A549 (cell line): ENCODE measurements at regions not wholly inside any gene's neighbourhood (a gene's known extent, or its start where the extent isn't known, plus 50 kb on each side); places are given as distances from the start of the nearest gene placed in this dataset.

ENCODE experiments used
- CBX2 ChIP-seq: fragments of 200-600 bp; sonication (generic); IDR thresholded peaks from 2 replicates; pipeline ENCODE4 v1.6.1; 2016; ENCODE audit warnings: low read depth, mild to moderate bottlenecking, borderline replicate concordance
- CEBPB ChIP-seq, 2 experiments: fragments of >200 bp in 1 of 2; sonication (Bioruptor Twin) in 1 of 2; formaldehyde crosslinking in 1 of 2; IDR thresholded peaks; 2 replicates each; pipeline ENCODE4 v1.6.1; 2012 to 2016
- EP300 ChIP-seq, 2 experiments: fragments of >200 bp; sonication (Bioruptor Twin); formaldehyde crosslinking; IDR thresholded peaks; 2 replicates in 1 of 2; 3 replicates in 1 of 2; pipeline ENCODE4 v1.6.1; 2016 to 2017
- JUN ChIP-seq, 2 experiments: fragments of >200 bp; sonication (Bioruptor Twin); formaldehyde crosslinking; IDR thresholded peaks; 2 replicates in 1 of 2; 3 replicates in 1 of 2; pipeline ENCODE4 v1.6.1; 2016 to 2017
- KDM1A ChIP-seq: fragments of 200-600 bp; sonication (generic); IDR thresholded peaks from 2 replicates; pipeline ENCODE4 v1.6.1; 2016; ENCODE audit warnings: low read depth, mild to moderate bottlenecking
- POLR2A ChIP-seq: IDR thresholded peaks from 2 replicates; pipeline ENCODE4 v1.6.1; 2012; ENCODE audit warnings: mild to moderate bottlenecking, low read length
- SMC3 ChIP-seq: fragments of >200 bp; sonication (Bioruptor Twin); formaldehyde crosslinking; IDR thresholded peaks from 3 replicates; pipeline ENCODE4 v1.6.1; 2018; ENCODE audit warnings: inconsistent platforms
- ZFP36 ChIP-seq: fragments of 450-650 bp; IDR thresholded peaks from 2 replicates; pipeline ENCODE4 v1.6.1; 2014; ENCODE audit warnings: borderline replicate concordance; ENCODE audit not compliant: partially characterized antibody
- TF ChIP-seq, protein P1 (sequence below): fragments of >200 bp; sonication (Bioruptor Twin); formaldehyde crosslinking; IDR thresholded peaks from 3 replicates; pipeline ENCODE4 v1.5.1; 2016
- TF ChIP-seq, protein P2 (sequence below): fragments of 450-650 bp; IDR thresholded peaks from 2 replicates; pipeline ENCODE4 v1.6.1; 2014; ENCODE audit warnings: antibody characterized with exemption

DNA sequence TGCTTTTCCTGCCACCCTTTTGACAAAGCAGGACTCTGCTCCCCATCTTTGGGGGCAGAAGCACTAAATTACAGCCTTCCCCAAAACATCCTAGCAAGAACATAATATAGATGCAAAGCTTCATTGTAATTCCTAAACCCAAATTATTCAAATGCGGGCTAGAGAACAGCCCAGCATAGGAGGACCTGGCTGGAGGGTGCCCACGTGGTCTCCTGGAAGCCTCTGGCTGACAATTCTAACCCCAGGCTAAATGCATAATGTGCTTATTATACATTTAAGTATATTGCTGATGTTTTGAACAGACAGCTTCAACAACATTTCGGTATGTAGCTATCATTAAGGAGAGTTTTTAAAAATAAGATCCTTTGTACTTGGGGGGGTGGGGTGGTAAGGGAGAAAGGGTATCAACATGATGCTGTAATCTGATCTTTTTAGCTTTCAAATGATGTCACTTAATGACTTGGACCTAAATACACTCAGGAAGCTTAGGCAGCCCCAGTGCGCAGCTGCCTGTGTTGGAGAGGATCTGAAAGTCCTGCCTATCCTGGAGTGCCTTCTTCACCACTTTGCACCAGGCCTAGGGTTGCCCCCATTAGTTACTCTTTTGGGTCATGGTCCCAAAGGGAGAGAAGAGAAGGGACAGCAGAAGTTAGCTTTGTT lies 57.2 kb upstream of the USP3 start:
- TF ChIP-seq, protein P1, sequence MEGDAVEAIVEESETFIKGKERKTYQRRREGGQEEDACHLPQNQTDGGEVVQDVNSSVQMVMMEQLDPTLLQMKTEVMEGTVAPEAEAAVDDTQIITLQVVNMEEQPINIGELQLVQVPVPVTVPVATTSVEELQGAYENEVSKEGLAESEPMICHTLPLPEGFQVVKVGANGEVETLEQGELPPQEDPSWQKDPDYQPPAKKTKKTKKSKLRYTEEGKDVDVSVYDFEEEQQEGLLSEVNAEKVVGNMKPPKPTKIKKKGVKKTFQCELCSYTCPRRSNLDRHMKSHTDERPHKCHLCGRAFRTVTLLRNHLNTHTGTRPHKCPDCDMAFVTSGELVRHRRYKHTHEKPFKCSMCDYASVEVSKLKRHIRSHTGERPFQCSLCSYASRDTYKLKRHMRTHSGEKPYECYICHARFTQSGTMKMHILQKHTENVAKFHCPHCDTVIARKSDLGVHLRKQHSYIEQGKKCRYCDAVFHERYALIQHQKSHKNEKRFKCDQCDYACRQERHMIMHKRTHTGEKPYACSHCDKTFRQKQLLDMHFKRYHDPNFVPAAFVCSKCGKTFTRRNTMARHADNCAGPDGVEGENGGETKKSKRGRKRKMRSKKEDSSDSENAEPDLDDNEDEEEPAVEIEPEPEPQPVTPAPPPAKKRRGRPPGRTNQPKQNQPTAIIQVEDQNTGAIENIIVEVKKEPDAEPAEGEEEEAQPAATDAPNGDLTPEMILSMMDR: no peak
- TF ChIP-seq CEBPB (IDR thresholded peaks at IDR 0.05) (no peak), EP300 (IDR thresholded peaks at IDR 0.05) (no peak), SMC3 (no peak), CBX2 (no peak), POLR2A (no peak), ZFP36 (no peak), KDM1A (no peak), JUN (IDR thresholded peaks at IDR 0.05) (no peak)
- TF ChIP-seq, protein P2, sequence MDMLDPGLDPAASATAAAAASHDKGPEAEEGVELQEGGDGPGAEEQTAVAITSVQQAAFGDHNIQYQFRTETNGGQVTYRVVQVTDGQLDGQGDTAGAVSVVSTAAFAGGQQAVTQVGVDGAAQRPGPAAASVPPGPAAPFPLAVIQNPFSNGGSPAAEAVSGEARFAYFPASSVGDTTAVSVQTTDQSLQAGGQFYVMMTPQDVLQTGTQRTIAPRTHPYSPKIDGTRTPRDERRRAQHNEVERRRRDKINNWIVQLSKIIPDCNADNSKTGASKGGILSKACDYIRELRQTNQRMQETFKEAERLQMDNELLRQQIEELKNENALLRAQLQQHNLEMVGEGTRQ: no peak
